ENCODE measurements at regions not wholly inside any gene's neighbourhood (a gene's known extent, or its start where the extent isn't known, plus 50 kb on each side); places are given as distances from the start of the nearest gene placed in this dataset.

- no peak for TF ChIP-seq CTCF (IDR thresholded peaks at IDR 0.05; ENCODE audit: control extremely low read depth, extremely low read depth, low read depth, missing control alignments)
- CTCF ChIA-PET, result interaction anchor here (1.0 kb wide), 1 partner anchor 53 kb away, joined by 3 read pairs; no protein-coding TSS in a partner anchor
- no peak for DNase-seq (ENCODE audit: extremely low spot score)
- POLR2A ChIA-PET, result no interaction called here
Measured at GRCh38 chr6:159470397-159470796, 222.6 kb downstream of the SOD2 start.

- DNase-seq (ENCODE audit: extremely low spot score), result no peak
- no peak for TF ChIP-seq CTCF (IDR thresholded peaks at IDR 0.05; ENCODE audit: control extremely low read depth, extremely low read depth, low read depth, missing control alignments)
- ChIA-PET POLR2A (no interaction called here), CTCF (interaction anchor here (1.5 kb wide), 1 partner anchor 217 kb away, joined by 5 read pairs; no protein-coding TSS in a partner anchor)
Measured at GRCh38 chr6:159469443-159469842, 223.6 kb downstream of the SOD2 start.

GRCh38 chr6:159468994-159469393 lies 224.0 kb downstream of the SOD2 start:
- ChIA-PET POLR2A (no interaction called here), CTCF (interaction anchor here (1.5 kb wide), 1 partner anchor 216 kb away, joined by 5 read pairs; no protein-coding TSS in a partner anchor)

GRCh38 chr6:159467473-159468041 lies 225.5 kb downstream of the SOD2 start:
- DNase-seq (ENCODE audit: extremely low spot score), result peak; percentile 55
- CTCF ChIA-PET, result interaction anchor here (1.0 to 1.1 kb wide), 2 partner anchors 13 to 52 kb away, joined by 3 read pairs; no protein-coding TSS in a partner anchor
- POLR2A ChIA-PET, result no interaction called here
- TF ChIP-seq CTCF (IDR thresholded peaks at IDR 0.05; ENCODE audit: control extremely low read depth, extremely low read depth, low read depth, missing control alignments), result no peak

More at GRCh38 chr6:159468994-159469393, 224.0 kb downstream of the SOD2 start:
- no peak for TF ChIP-seq CTCF (IDR thresholded peaks at IDR 0.05; ENCODE audit: control extremely low read depth, extremely low read depth, low read depth, missing control alignments)
- DNase-seq (ENCODE audit: extremely low spot score), result no peak

GRCh38 chr6:159466926-159467325 lies 226.1 kb downstream of the SOD2 start:
- TF ChIP-seq CTCF (IDR thresholded peaks at IDR 0.05; ENCODE audit: control extremely low read depth, extremely low read depth, low read depth, missing control alignments), result no peak
- ChIA-PET CTCF (interaction anchor here (1.0 to 1.1 kb wide), 2 partner anchors 13 to 51 kb away, joined by 3 read pairs; no protein-coding TSS in a partner anchor), POLR2A (no interaction called here)
- no peak for DNase-seq (ENCODE audit: extremely low spot score)

- DNase-seq (ENCODE audit: extremely low spot score), result no peak
- no peak for TF ChIP-seq CTCF (IDR thresholded peaks at IDR 0.05; ENCODE audit: control extremely low read depth, extremely low read depth, low read depth, missing control alignments)
- CTCF ChIA-PET, result interaction anchor here (1.0 to 1.8 kb wide), 3 partner anchors 190 to 290 kb away, joined by 3 to 6 read pairs (median 4); no protein-coding TSS in a partner anchor
- POLR2A ChIA-PET, result no interaction called here
Measured at GRCh38 chr6:159464816-159465215, 228.2 kb downstream of the SOD2 start.
